Right lobe of liver (tissue), 6 donors: ENCODE measurements at regions not wholly inside any gene's neighbourhood (a gene's known extent, or its start where the extent isn't known, plus 50 kb on each side); places are given as distances from the start of the nearest gene placed in this dataset.
A peak's percentile ranks its signal among the peaks of the same experiment; 100 is the strongest.

Experiments
- ATAC-seq, 4 donors: fragments of 200-7000 bp; cut with Tn5 transposase; one replicate each; pipeline ENCODE4 v1.9.1; 2020; ENCODE audit warnings: mild to moderate bottlenecking in 4 of 4, moderate library complexity in 4 of 4
- DNase-seq, 3 donors: peaks; one replicate each; pipeline ENCODE4 v3.0.0-alpha.2; 2020
- H3K27ac ChIP-seq, 3 donors: fragments of 200-600 bp; one replicate each; pipeline ENCODE4 v1.8.0; 2022
- H3K27me3 ChIP-seq, 2 donors: fragments of 200-600 bp; one replicate each; pipeline ENCODE4 v1.8.0; 2022
- H3K36me3 ChIP-seq, 4 donors: fragments of 200-600 bp; sonication (generic) in 1 of 4; one replicate each; pipeline versions ENCODE4 v1.5.1 to v1.8.0; 2017 to 2022; ENCODE audit warnings: control low read depth in 1 of 4
- H3K4me1 ChIP-seq, 4 donors: fragments of 200-600 bp; sonication (generic) in 1 of 4; one replicate each; pipeline versions ENCODE4 v1.5.1 to v1.8.0; 2017 to 2022; ENCODE audit warnings: control low read depth in 1 of 4
- H3K4me3 ChIP-seq, 3 donors: fragments of 200-600 bp; one replicate each; pipeline ENCODE4 v1.8.0; 2022
- H3K9me3 ChIP-seq, 4 donors: fragments of 200-600 bp; sonication (generic) in 1 of 4; one replicate each; pipeline versions ENCODE4 v1.5.1 to v1.8.0; 2017 to 2022; ENCODE audit warnings: control low read depth in 1 of 4
- POLR2A ChIP-seq: fragments of 450-650 bp; IDR thresholded peaks from one replicate; pipeline ENCODE4 v1.6.1; 2017; ENCODE audit warnings: antibody characterized with exemption, mild to moderate bottlenecking
- WGBS: methylation state at CpG from one replicate; pipeline ENCODE4 v1.1.6; 2018; ENCODE audit warnings: low coverage, low lambda C conversion rate; ENCODE audit not compliant: insufficient coverage; ENCODE audit errors: missing lambda C conversion rate; 5-methylcytosine and 5-hydroxymethylcytosine counted together
- intact Hi-C, 2 donors: fragments of 100-400 bp; cut with DNase I; formaldehyde crosslinking; loops; one replicate each; pipeline versions ENCODE4 v1.11.2 to v1.14.1; 2022
- TF ChIP-seq, protein P1 (sequence below), 4 donors: fragments of 200-600 bp in 3 of 4; fragments of 450-650 bp in 1 of 4; IDR thresholded peaks; one replicate each; pipeline versions ENCODE4 v1.5.1 to v1.8.0; 2016 to 2022; ENCODE audit warnings: antibody characterized with exemption in 4 of 4, mild to moderate bottlenecking in 2 of 4
- donor health status: DM: no; HTN: yes; CAD: no.
- donor health status: DM: no; HTN: no; CAD: no.
- donor health status: DM: no; HTN: no; CAD: no.
- donor health status: DM: no; HTN: yes; CAD: no.
- donor health status: DM: no; HTN: yes; CAD: no.

- DNase-seq, result no peak
- TF ChIP-seq, protein P1, sequence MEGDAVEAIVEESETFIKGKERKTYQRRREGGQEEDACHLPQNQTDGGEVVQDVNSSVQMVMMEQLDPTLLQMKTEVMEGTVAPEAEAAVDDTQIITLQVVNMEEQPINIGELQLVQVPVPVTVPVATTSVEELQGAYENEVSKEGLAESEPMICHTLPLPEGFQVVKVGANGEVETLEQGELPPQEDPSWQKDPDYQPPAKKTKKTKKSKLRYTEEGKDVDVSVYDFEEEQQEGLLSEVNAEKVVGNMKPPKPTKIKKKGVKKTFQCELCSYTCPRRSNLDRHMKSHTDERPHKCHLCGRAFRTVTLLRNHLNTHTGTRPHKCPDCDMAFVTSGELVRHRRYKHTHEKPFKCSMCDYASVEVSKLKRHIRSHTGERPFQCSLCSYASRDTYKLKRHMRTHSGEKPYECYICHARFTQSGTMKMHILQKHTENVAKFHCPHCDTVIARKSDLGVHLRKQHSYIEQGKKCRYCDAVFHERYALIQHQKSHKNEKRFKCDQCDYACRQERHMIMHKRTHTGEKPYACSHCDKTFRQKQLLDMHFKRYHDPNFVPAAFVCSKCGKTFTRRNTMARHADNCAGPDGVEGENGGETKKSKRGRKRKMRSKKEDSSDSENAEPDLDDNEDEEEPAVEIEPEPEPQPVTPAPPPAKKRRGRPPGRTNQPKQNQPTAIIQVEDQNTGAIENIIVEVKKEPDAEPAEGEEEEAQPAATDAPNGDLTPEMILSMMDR (IDR thresholded peaks at IDR 0.05), result no peak
- no peak for TF ChIP-seq POLR2A
Observed at GRCh38 chr9:81289622-81290021, 399.7 kb downstream of the TLE1 start.

DNA sequence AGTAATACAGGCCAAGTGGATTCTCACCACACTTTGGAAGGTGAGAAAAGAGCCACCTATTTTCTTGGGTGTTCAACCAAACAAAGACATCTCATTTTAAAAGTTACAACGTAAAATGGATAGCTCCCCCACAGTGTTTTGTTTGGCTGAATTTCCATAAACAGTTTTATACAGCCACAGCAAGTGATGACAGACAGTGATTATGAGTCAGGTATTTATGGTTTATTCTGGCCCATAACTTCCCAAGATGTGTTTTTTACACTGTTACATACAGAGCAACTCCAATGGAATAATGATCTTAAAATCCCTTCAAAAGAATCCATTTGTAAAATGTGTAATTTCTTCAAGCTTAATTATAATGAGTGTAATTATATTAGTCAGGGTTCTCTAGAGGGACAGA lies 421.3 kb downstream of the TLE1 start:
- Histone ChIP-seq H3K9me3 (no peaks in the 10 kb centered on the region), H3K27me3 (no peaks in the 10 kb centered on the region), H3K36me3 (no peaks in the 10 kb centered on the region), H3K4me1 (no peaks in the 10 kb centered on the region), H3K27ac (no peak overlapping the region), H3K4me3 (no peak overlapping the region)
- intact Hi-C loops, result no loop called here
- WGBS, result 63% methylated on average over 1 of the region's 1 CpG
- DNase-seq (no peak), ATAC-seq (no peak)
- no peak for TF ChIP-seq POLR2A
- TF ChIP-seq, protein P1 (IDR thresholded peaks at IDR 0.05), result no peak

More at GRCh38 chr9:81289622-81290021, 399.7 kb downstream of the TLE1 start:
- no peaks in the 10 kb centered on the region for H3K9me3 ChIP-seq
- H3K27me3 ChIP-seq, result no peaks in the 10 kb centered on the region
- H3K4me3 ChIP-seq, result no peak overlapping the region
- WGBS, result 64% methylated on average over 1 of the region's 1 CpG
- H3K4me1 ChIP-seq, result no peaks in the 10 kb centered on the region
- intact Hi-C loops, result no loop called here
- H3K36me3 ChIP-seq, result no peaks in the 10 kb centered on the region
- no peak overlapping the region for H3K27ac ChIP-seq
- ATAC-seq, result no peak

- Histone ChIP-seq H3K27ac (no peak overlapping the region), H3K9me3 (no peaks in the 10 kb centered on the region), H3K36me3 (no peaks in the 10 kb centered on the region), H3K4me3 (no peak overlapping the region), H3K4me1 (no peaks in the 10 kb centered on the region), H3K27me3 (no peaks in the 10 kb centered on the region)
- no peak for DNase-seq
- peak in 1 of 4 donors; percentile 62 for ATAC-seq
- TF ChIP-seq, protein P1 (IDR thresholded peaks at IDR 0.05), result no peak
- TF ChIP-seq POLR2A, result no peak
- intact Hi-C loops, result no loop called here
Observed at GRCh38 chr9:81266674-81267073, 422.7 kb downstream of the TLE1 start.

DNA sequence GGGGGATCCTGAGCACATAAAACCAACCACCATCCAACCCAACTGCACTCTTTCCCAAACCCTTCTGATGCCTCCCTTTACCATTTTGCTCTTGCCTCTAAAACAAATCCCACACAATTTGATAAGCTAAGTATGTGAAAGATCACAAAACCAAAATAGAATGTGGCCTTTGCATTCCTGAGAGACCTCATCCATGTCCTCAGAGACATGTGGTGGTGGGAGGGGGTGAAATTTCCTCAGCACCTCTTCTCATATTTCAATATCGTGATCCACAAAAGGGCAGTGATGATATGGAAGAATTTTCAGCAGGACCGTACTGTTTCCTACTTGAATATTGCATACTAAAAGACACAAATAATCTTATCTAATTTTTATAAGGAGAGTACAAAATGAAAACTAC lies 423.3 kb downstream of the TLE1 start:
- H3K4me3 ChIP-seq, result no peak overlapping the region
- intact Hi-C loops, result no loop called here
- H3K27me3 ChIP-seq, result no peaks in the 10 kb centered on the region
- no peak for DNase-seq
- no peak for ATAC-seq
- H3K9me3 ChIP-seq, result no peaks in the 10 kb centered on the region
- TF ChIP-seq, protein P1 (IDR thresholded peaks at IDR 0.05), result no peak
- no peak for TF ChIP-seq POLR2A
- WGBS, result 77% methylated on average over 2 of the region's 2 CpGs
- no peaks in the 10 kb centered on the region for H3K36me3 ChIP-seq
- H3K4me1 ChIP-seq, result no peaks in the 10 kb centered on the region
- no peak overlapping the region for H3K27ac ChIP-seq

DNA sequence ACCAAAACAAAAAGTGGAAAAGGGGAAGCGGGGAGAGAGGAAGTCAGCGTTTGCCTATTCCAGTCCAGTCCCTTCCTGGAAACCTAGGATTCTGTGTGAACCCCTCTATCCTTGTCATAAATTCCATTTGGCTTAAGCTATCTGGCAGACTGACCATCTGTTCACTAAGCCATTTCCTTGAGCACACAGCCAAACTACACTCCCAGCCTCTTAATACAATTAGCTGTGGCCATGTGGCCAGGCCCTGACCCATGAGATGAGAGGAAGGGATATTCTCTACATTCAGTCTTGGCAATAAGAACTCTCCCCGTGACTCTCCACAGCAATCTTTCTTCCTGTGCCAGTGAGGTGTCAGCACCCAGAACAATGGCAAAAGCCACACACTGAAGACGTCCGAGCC lies 424.8 kb downstream of the TLE1 start:
- H3K4me1 ChIP-seq, result no peaks in the 10 kb centered on the region
- no peaks in the 10 kb centered on the region for H3K36me3 ChIP-seq
- TF ChIP-seq, protein P1 (IDR thresholded peaks at IDR 0.05), result no peak
- TF ChIP-seq POLR2A, result no peak
- ATAC-seq (peak in 2 of 4 donors; percentile 21 to 28), DNase-seq (no peak)
- intact Hi-C loops, result no loop called here
- no peak overlapping the region for H3K4me3 ChIP-seq
- H3K27ac ChIP-seq, result no peak overlapping the region
- H3K9me3 ChIP-seq, result no peaks in the 10 kb centered on the region
- 55% methylated on average over 5 of the region's 5 CpGs for WGBS
- no peaks in the 10 kb centered on the region for H3K27me3 ChIP-seq
